GM12878 (cell line): ENCODE measurements at regions not wholly inside any gene's neighbourhood (a gene's known extent, or its start where the extent isn't known, plus 50 kb on each side); places are given as distances from the start of the nearest gene placed in this dataset.

Source experiments
- ATAC-seq: fragments of 200-7000 bp; cut with Tn5 transposase; 3 replicates; pipeline ENCODE4 v1.9.1; 2020; ENCODE audit warnings: mild to moderate bottlenecking, moderate library complexity
- BruUV-seq: library from RNA; stranded (reverse); fragments of 400-500 nt; replicated peaks from 2 replicates; lab custom pipeline; 2021; lab: Mats Ljungman, UMichigan
- CTCF ChIA-PET: fragments of 300-600 bp; sonication (Branson Sonifier 250); formaldehyde crosslinking; extraction: SDS; loops from one replicate; lab custom pipeline; 2021; ENCODE audit warnings: inconsistent platforms; lab: Yijun Ruan, JAX
- POLR2A ChIA-PET: fragments of 350-600 bp; formaldehyde crosslinking; extraction: SDS; loops from one replicate; lab custom pipeline; 2021; ENCODE audit warnings: inconsistent platforms; lab: Charles Lee
- RAD21 ChIA-PET: fragments of 300-600 bp; sonication (Branson Sonifier 250); formaldehyde crosslinking; loops from one replicate; lab custom pipeline; 2023; ENCODE audit warnings: antibody characterized with exemption; ENCODE audit not compliant: unreplicated experiment; lab: Charles Lee
- SMC1A ChIA-PET: fragments of 300-600 bp; sonication (Branson Sonifier 250); formaldehyde crosslinking; loops from one replicate; lab custom pipeline; 2023; ENCODE audit not compliant: unreplicated experiment, uncharacterized antibody; lab: Charles Lee
- DNase-seq: peaks from one replicate; pipeline ENCODE4 v3.0.0-alpha.2; 2011; ENCODE audit warnings: low read depth, low spot score
- FAIRE-seq: peaks from 3 replicates; lab custom pipeline; 2011; peaks lifted over from hg19 to GRCh38; lab: Jason Lieb, UNC
- H2AFZ ChIP-seq: 2 replicates; pipeline ENCODE4 v1.6.0; 2011; ENCODE audit warnings: low read depth, low read length, control low read depth; ENCODE audit not compliant: control insufficient read depth
- H3K27ac ChIP-seq: 2 replicates; pipeline ENCODE4 v1.5.1; 2011; ENCODE audit warnings: control low read depth; ENCODE audit not compliant: control insufficient read depth, insufficient read depth
- H3K27me3 ChIP-seq, 2 experiments: replicated peaks in 1 of 2; 2 replicates each; pipeline versions ENCODE4 v1.6.0 to v1.6.1; 2011; ENCODE audit warnings: low read length in 1 of 2; ENCODE audit not compliant: control insufficient read depth in 2 of 2, insufficient read depth in 2 of 2
- H3K36me3 ChIP-seq, 2 experiments: 2 replicates each; pipeline ENCODE4 v1.5.1; 2011; ENCODE audit warnings: low read length in 1 of 2; ENCODE audit not compliant: control insufficient read depth in 2 of 2, insufficient read depth in 2 of 2
- H3K4me1 ChIP-seq: 2 replicates; pipeline ENCODE4 v1.6.1; 2011; ENCODE audit warnings: mild to moderate bottlenecking, low read length, moderate library complexity, mixed read lengths; ENCODE audit not compliant: control insufficient read depth, insufficient read depth
- H3K4me2 ChIP-seq: 2 replicates; pipeline ENCODE4 v1.6.0; 2011; ENCODE audit warnings: control low read depth; ENCODE audit not compliant: control insufficient read depth, insufficient read depth
- H3K4me3 ChIP-seq: fragments of 200-600 bp; sonication (generic); 2 replicates; pipeline ENCODE4 v1.5.1; 2016
- H3K79me2 ChIP-seq: 2 replicates; pipeline ENCODE4 v1.6.0; 2011; ENCODE audit warnings: low read length; ENCODE audit not compliant: control insufficient read depth, insufficient read depth
- H3K9ac ChIP-seq: 2 replicates; pipeline ENCODE4 v1.8.0; 2011; ENCODE audit warnings: low read length, control low read depth, mixed read lengths; ENCODE audit not compliant: control insufficient read depth, insufficient read depth
- H3K9me3 ChIP-seq: replicated peaks from 3 replicates; pipeline ENCODE4 v1.5.1; 2011; ENCODE audit warnings: mild to moderate bottlenecking, low read length; ENCODE audit not compliant: control insufficient read depth, insufficient read depth
- H4K20me1 ChIP-seq: 2 replicates; pipeline ENCODE4 v1.6.0; 2011; ENCODE audit not compliant: control insufficient read depth, insufficient read depth
- BMI1 ChIP-seq: fragments of 450-650 bp; IDR thresholded peaks from 2 replicates; pipeline ENCODE4 v1.6.1; 2016; ENCODE audit warnings: mild to moderate bottlenecking, moderate library complexity, borderline replicate concordance
- HDAC2 ChIP-seq: fragments of 200-600 bp; sonication (generic); IDR thresholded peaks from 2 replicates; pipeline ENCODE4 v1.6.1; 2017
- NR2C1 ChIP-seq: fragments of 450-650 bp; IDR thresholded peaks from 2 replicates; pipeline ENCODE4 v1.6.1; 2017; ENCODE audit warnings: antibody characterized with exemption, mild to moderate bottlenecking, moderate library complexity
- SREBF1 ChIP-seq: IDR thresholded peaks from 2 replicates; pipeline ENCODE4 v1.6.1; 2012; ENCODE audit warnings: mild to moderate bottlenecking, low read length
- YBX1 ChIP-seq: fragments of 450-650 bp; IDR thresholded peaks from 2 replicates; pipeline ENCODE4 v1.6.1; 2016; ENCODE audit warnings: antibody characterized with exemption
- ZSCAN29 ChIP-seq: fragments of 450-650 bp; IDR thresholded peaks from 2 replicates; pipeline ENCODE4 v1.6.1; 2017; ENCODE audit warnings: mild to moderate bottlenecking, moderate library complexity
- WGBS: methylation state at CpG from one replicate; pipeline ENCODE4 v1.1.6; 2016; ENCODE audit warnings: low lambda C conversion rate; ENCODE audit not compliant: insufficient replicate concordance, insufficient coverage; ENCODE audit errors: missing lambda C conversion rate; 5-methylcytosine and 5-hydroxymethylcytosine counted together
- in situ Hi-C: fragments of 300-500 bp; cut with MboI; formaldehyde crosslinking; loops from 9 replicates; pipeline ENCODE4 v1.14.3; 2018; ENCODE audit warnings: mixed read lengths
- intact Hi-C: fragments of 100-400 bp; cut with micrococcal nuclease; formaldehyde crosslinking; loops from one replicate; pipeline ENCODE4 v1.14.2; 2022; ENCODE audit not compliant: unreplicated experiment
- TF ChIP-seq, protein P1 (sequence below): fragments of 450-650 bp; IDR thresholded peaks from 2 replicates; pipeline ENCODE4 v1.6.1; 2017; ENCODE audit warnings: antibody characterized with exemption, mild to moderate bottlenecking, moderate library complexity
- TF ChIP-seq, protein P2 (sequence below): fragments of 450-650 bp; IDR thresholded peaks from 2 replicates; pipeline ENCODE4 v1.6.1; 2014; ENCODE audit warnings: mild to moderate bottlenecking
- TF ChIP-seq, protein P3 (sequence below): IDR thresholded peaks from 2 replicates; pipeline ENCODE4 v1.6.1; 2011; ENCODE audit warnings: low read depth, low read length, improper control_type of control experiment, borderline replicate concordance
- TF ChIP-seq, protein P4 (sequence below): fragments of 450-650 bp; IDR thresholded peaks from 2 replicates; pipeline ENCODE4 v1.6.1; 2016; ENCODE audit warnings: mild to moderate bottlenecking
- TF ChIP-seq, protein P5 (sequence below): fragments of 150-350 bp; IDR thresholded peaks from 2 replicates; pipeline ENCODE4 v1.6.1; 2014; ENCODE audit warnings: mild to moderate bottlenecking, low read depth, low read length
- TF ChIP-seq, protein P6 (sequence below): fragments of 450-650 bp; formaldehyde crosslinking; IDR thresholded peaks from 2 replicates; pipeline ENCODE4 v1.4.0; 2022; ENCODE audit warnings: mild to moderate bottlenecking, moderate library complexity

DNA sequence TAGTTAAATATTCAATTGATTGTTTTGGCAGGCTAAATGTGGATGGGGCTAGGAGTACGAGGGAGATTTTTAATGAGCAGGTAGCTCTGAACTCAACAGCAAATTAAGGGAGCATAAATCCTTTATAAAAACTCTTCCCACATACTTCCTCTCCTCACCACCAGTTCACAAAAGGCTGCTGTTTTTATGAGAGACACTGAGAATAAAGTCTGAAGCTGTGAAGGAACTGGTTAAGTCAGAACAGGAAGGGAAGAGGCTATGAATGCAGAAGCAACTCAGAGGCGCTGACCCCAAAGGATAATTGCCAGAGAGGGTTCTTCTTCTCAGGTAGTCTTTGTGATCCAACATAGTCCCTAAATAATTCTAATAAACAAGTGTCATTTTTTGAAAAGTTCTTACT lies 406.1 kb downstream of the GPM6A start (continued):
- TF ChIP-seq, protein P1, sequence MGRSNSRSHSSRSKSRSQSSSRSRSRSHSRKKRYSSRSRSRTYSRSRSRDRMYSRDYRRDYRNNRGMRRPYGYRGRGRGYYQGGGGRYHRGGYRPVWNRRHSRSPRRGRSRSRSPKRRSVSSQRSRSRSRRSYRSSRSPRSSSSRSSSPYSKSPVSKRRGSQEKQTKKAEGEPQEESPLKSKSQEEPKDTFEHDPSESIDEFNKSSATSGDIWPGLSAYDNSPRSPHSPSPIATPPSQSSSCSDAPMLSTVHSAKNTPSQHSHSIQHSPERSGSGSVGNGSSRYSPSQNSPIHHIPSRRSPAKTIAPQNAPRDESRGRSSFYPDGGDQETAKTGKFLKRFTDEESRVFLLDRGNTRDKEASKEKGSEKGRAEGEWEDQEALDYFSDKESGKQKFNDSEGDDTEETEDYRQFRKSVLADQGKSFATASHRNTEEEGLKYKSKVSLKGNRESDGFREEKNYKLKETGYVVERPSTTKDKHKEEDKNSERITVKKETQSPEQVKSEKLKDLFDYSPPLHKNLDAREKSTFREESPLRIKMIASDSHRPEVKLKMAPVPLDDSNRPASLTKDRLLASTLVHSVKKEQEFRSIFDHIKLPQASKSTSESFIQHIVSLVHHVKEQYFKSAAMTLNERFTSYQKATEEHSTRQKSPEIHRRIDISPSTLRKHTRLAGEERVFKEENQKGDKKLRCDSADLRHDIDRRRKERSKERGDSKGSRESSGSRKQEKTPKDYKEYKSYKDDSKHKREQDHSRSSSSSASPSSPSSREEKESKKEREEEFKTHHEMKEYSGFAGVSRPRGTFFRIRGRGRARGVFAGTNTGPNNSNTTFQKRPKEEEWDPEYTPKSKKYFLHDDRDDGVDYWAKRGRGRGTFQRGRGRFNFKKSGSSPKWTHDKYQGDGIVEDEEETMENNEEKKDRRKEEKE: no peak
- no peak for TF ChIP-seq SREBF1
- TF ChIP-seq, protein P2, sequence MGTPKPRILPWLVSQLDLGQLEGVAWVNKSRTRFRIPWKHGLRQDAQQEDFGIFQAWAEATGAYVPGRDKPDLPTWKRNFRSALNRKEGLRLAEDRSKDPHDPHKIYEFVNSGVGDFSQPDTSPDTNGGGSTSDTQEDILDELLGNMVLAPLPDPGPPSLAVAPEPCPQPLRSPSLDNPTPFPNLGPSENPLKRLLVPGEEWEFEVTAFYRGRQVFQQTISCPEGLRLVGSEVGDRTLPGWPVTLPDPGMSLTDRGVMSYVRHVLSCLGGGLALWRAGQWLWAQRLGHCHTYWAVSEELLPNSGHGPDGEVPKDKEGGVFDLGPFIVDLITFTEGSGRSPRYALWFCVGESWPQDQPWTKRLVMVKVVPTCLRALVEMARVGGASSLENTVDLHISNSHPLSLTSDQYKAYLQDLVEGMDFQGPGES: no peak
- TF ChIP-seq, protein P3, sequence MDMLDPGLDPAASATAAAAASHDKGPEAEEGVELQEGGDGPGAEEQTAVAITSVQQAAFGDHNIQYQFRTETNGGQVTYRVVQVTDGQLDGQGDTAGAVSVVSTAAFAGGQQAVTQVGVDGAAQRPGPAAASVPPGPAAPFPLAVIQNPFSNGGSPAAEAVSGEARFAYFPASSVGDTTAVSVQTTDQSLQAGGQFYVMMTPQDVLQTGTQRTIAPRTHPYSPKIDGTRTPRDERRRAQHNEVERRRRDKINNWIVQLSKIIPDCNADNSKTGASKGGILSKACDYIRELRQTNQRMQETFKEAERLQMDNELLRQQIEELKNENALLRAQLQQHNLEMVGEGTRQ: no peak
- TF ChIP-seq, protein P4, sequence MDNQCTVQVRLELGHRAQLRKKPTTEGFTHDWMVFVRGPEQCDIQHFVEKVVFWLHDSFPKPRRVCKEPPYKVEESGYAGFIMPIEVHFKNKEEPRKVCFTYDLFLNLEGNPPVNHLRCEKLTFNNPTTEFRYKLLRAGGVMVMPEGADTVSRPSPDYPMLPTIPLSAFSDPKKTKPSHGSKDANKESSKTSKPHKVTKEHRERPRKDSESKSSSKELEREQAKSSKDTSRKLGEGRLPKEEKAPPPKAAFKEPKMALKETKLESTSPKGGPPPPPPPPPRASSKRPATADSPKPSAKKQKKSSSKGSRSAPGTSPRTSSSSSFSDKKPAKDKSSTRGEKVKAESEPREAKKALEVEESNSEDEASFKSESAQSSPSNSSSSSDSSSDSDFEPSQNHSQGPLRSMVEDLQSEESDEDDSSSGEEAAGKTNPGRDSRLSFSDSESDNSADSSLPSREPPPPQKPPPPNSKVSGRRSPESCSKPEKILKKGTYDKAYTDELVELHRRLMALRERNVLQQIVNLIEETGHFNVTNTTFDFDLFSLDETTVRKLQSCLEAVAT: no peak

DNA sequence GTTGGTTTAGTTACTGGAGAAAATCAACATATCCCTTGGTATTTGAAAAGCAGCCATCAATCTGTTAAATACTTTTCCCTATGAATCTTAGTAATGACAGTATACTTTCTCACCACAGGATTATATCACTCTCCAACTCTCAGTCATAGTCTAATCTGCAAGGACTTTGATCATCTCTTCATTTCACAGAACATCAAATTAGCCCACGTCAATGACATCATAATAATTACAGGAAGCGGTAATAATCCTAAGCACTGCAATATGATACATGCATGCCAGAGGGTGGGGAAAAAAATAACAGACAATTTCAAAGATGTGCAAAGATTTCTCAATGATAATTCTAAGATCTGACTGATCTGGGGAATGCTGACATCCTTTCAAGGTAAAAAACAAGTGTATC lies 404.1 kb downstream of the GPM6A start:
- Histone ChIP-seq H2AFZ (no peak overlapping the region), H3K9me3 (no peaks in the 10 kb centered on the region), H3K79me2 (no peaks in the 10 kb centered on the region), H3K36me3 (no peaks in the 10 kb centered on the region), H3K27me3 (no peaks in the 10 kb centered on the region), H3K4me2 (no peak overlapping the region), H3K4me3 (no peak overlapping the region), H4K20me1 (no peaks in the 10 kb centered on the region), H3K27ac (no peak overlapping the region), H3K4me1 (no peaks in the 10 kb centered on the region), H3K9ac (no peak overlapping the region)
- ChIA-PET POLR2A (no interaction called here), CTCF (no interaction called here), SMC1A (no interaction called here), RAD21 (no interaction called here)
- BruUV-seq: no TSS peak
- intact Hi-C loops (no loop called here), in situ Hi-C loops (no loop called here)
- 13% methylated on average over 2 of the region's 2 CpGs for WGBS
- FAIRE-seq: no peak
- DNase-seq: no peak
- ATAC-seq: no peak
- no peak for TF ChIP-seq BMI1
- no peak for TF ChIP-seq HDAC2
- TF ChIP-seq YBX1: no peak
- TF ChIP-seq, protein P5, sequence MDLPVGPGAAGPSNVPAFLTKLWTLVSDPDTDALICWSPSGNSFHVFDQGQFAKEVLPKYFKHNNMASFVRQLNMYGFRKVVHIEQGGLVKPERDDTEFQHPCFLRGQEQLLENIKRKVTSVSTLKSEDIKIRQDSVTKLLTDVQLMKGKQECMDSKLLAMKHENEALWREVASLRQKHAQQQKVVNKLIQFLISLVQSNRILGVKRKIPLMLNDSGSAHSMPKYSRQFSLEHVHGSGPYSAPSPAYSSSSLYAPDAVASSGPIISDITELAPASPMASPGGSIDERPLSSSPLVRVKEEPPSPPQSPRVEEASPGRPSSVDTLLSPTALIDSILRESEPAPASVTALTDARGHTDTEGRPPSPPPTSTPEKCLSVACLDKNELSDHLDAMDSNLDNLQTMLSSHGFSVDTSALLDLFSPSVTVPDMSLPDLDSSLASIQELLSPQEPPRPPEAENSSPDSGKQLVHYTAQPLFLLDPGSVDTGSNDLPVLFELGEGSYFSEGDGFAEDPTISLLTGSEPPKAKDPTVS: no peak
- TF ChIP-seq NR2C1: no peak
- no peak for TF ChIP-seq ZSCAN29
- TF ChIP-seq, protein P6, sequence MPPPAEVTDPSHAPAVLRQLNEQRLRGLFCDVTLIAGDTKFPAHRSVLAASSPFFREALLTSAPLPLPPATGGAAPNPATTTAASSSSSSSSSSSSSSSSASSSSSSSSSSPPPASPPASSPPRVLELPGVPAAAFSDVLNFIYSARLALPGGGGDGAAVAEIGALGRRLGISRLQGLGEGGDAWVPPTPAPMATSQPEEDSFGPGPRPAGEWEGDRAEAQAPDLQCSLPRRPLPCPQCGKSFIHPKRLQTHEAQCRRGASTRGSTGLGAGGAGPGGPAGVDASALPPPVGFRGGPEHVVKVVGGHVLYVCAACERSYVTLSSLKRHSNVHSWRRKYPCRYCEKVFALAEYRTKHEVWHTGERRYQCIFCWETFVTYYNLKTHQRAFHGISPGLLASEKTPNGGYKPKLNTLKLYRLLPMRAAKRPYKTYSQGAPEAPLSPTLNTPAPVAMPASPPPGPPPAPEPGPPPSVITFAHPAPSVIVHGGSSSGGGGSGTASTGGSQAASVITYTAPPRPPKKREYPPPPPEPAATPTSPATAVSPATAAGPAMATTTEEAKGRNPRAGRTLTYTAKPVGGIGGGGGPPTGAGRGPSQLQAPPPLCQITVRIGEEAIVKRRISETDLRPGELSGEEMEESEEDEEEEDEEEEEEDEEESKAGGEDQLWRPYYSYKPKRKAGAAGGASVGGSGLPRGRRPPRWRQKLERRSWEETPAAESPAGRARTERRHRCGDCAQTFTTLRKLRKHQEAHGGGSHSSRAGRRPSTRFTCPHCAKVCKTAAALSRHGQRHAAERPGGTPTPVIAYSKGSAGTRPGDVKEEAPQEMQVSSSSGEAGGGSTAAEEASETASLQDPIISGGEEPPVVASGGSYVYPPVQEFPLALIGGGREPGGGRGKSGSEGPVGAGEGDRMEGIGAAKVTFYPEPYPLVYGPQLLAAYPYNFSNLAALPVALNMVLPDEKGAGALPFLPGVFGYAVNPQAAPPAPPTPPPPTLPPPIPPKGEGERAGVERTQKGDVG (CRISPR knock-in tag): no peak
